Gastrocnemius medialis (tissue), 4 donors: ENCODE measurements at regions not wholly inside any gene's neighbourhood (a gene's known extent, or its start where the extent isn't known, plus 50 kb on each side); places are given as distances from the start of the nearest gene placed in this dataset.

Source experiments
- CTCF ChIP-seq, 5 experiments: fragments of 450-650 bp in 3 of 5; fragments of 200-600 bp in 2 of 5; sonication (generic) in 2 of 5; IDR thresholded peaks in 4 of 5; conservative IDR thresholded peaks in 1 of 5; 1 replicate in 4 of 5; 2 replicates in 1 of 5; pipeline ENCODE4 v1.5.1; 2016 to 2019; ENCODE audit warnings: antibody characterized with exemption in 5 of 5, mild to moderate bottlenecking in 3 of 5, moderate library complexity in 3 of 5
- POLR2A ChIP-seq, 2 donors: fragments of 450-650 bp; IDR thresholded peaks; one replicate each; pipeline ENCODE4 v1.6.1; 2017; ENCODE audit warnings: antibody characterized with exemption in 2 of 2, mild to moderate bottlenecking in 2 of 2, moderate library complexity in 2 of 2

GRCh38 chr4:45640281-45640680, 483.6 kb downstream of the GABRG1 start:
- TF ChIP-seq POLR2A (IDR thresholded peaks at IDR 0.05) (no peak), CTCF (IDR thresholded peaks at IDR 0.05 in 4 of 5, conservative IDR thresholded peaks at IDR 0.05 in 1 of 5) (no peak)
